SJSA1 (cell line): ENCODE measurements at regions not wholly inside any gene's neighbourhood (a gene's known extent, or its start where the extent isn't known, plus 50 kb on each side); places are given as distances from the start of the nearest gene placed in this dataset.
"Not testable (repeated sequence)": the region's sequence is repeated elsewhere in the genome, so short reads cannot be mapped to it uniquely, and the experiment has no call there.

ENCODE experiments used
- DNase-seq, 2 experiments: peaks; one replicate each; pipeline ENCODE4 v3.0.0-alpha.2; 2015 to 2020; ENCODE audit warnings: low spot score in 2 of 2, low read depth in 1 of 2
- H3K27ac ChIP-seq: fragments of 250-450 bp; sonication (Bioruptor Pico); 2 replicates; pipeline ENCODE4 v1.5.1; 2020; ENCODE audit warnings: mild to moderate bottlenecking, moderate library complexity
- H3K27me3 ChIP-seq: fragments of 250-450 bp; sonication (Bioruptor Pico); replicated peaks from 2 replicates; pipeline ENCODE4 v1.5.1; 2020; ENCODE audit warnings: mild to moderate bottlenecking, moderate library complexity
- H3K36me3 ChIP-seq: fragments of 250-450 bp; sonication (Bioruptor Pico); 2 replicates; pipeline ENCODE4 v1.5.1; 2020; ENCODE audit warnings: mild to moderate bottlenecking
- H3K4me1 ChIP-seq: fragments of 250-450 bp; sonication (Bioruptor Pico); replicated peaks from 2 replicates; pipeline ENCODE4 v1.6.1; 2021; ENCODE audit warnings: mild to moderate bottlenecking
- H3K4me3 ChIP-seq: fragments of 250-450 bp; sonication (Bioruptor Pico); 2 replicates; pipeline ENCODE4 v1.5.1; 2020; ENCODE audit warnings: mild to moderate bottlenecking
- H3K9me3 ChIP-seq: fragments of 250-450 bp; sonication (Bioruptor Pico); replicated peaks from 2 replicates; pipeline ENCODE4 v1.5.1; 2020; ENCODE audit warnings: mild to moderate bottlenecking

DNA sequence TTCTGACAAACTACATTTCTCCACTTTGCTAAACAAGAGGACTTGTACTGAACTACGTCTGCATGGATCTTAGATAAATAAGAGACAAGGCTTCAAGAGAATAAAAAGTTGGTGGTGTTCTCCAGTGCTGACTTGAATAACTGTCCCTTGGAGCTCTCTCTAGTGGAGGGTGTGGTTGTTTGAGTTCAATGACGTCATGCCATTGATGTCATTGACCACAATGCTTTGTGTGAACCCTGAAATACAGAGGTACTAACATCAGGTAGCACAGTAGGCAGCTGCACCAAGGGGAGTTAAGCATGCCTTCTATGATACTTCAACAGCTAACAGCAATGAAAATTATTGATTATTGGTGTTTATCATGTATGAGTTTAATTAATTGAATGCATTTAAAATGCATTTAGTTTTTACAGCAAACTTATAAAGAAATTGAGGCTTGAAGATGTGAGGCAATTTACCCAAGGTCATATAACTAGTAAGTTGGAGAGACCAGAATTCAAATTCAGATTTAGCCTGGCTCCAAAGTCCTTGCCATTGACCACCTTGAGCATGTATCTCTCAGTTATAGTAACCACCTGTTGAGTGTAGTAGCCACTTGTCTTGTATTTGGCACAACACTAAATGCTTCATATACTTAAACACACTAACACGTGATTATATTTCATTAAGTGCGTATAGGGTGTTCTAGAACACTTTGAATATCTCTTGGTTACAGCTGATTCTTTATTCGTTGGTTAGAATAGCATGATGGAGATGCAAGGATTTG, 126.0 kb upstream of the ANKRD28 start:
- Histone ChIP-seq H3K27ac (no peak overlapping the region), H3K9me3 (no peaks in the 10 kb centered on the region), H3K36me3 (no peaks in the 10 kb centered on the region), H3K4me3 (no peak overlapping the region), H3K27me3 (no peaks in the 10 kb centered on the region), H3K4me1 (no peaks in the 10 kb centered on the region)
- DNase-seq: no peak

DNA sequence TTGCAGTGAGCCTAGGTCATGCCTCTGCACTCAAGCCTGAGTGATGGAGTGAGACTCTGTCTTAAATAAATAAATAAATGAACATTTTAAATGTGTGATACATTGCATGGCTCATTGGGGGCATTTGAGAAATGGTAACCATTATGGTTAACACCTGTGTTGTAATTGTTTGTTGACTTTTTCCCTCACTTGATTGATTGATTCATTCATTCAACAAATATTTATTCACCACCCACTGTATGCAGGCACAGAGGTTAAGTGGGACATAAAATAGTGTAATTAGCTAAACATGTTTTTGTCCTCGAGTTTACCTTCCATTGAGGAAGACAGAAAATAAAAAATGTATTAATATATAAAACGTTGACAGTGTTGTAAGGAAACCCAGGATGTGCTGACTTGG, 127.1 kb upstream of the ANKRD28 start:
- Histone ChIP-seq H3K27ac (no peak overlapping the region), H3K4me1 (no peaks in the 10 kb centered on the region), H3K36me3 (no peaks in the 10 kb centered on the region), H3K27me3 (no peaks in the 10 kb centered on the region), H3K9me3 (no peaks in the 10 kb centered on the region), H3K4me3 (no peak overlapping the region)
- DNase-seq: no peak

DNA sequence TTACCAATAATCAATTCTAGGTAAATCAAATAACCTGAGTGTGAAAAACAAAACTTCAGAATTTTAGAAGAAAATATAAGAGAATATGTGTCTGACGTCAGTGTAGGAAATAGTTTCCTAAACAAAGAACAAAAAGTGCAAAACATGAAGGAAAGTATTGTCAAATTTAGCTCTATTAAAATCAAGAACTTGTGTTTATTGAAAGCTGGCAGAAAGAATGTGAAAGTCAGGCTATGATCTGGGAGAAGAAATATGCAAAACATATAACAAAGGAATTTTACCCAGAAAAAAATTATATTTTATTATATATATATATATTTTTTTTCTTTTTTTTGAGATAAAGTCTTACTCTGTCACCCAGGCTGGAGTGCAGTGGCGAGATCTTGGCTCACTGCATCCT, 129.1 kb upstream of the ANKRD28 start:
- H3K9me3 ChIP-seq: no peaks in the 10 kb centered on the region
- H3K27me3 ChIP-seq: no peaks in the 10 kb centered on the region
- DNase-seq: no peak
- no peaks in the 10 kb centered on the region for H3K36me3 ChIP-seq
- no peaks in the 10 kb centered on the region for H3K4me1 ChIP-seq
- no peak overlapping the region for H3K4me3 ChIP-seq
- H3K27ac ChIP-seq: no peak overlapping the region

DNA sequence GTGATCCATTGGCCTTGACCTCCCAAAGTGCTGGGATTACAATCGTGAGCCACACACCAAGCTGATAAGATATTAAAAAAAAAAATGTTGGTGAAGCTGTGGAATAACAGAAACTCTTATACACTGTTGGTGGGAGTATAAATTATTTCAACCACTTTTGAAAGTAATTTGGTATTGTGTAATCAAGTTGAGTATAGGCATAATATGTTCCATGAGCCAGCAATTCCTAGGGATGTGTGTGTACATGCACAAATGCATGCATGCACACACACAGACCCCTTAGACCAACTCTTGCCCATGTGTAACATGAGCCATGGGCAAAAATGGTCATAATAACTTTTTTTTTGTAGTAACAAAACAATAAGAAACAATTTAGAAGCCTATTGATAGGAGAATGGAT, 130.2 kb upstream of the ANKRD28 start:
- Histone ChIP-seq H3K4me1 (no peaks in the 10 kb centered on the region), H3K4me3 (no peak overlapping the region), H3K27me3 (no peaks in the 10 kb centered on the region), H3K36me3 (no peaks in the 10 kb centered on the region), H3K9me3 (no peaks in the 10 kb centered on the region), H3K27ac (no peak overlapping the region)
- DNase-seq: no peak

DNA sequence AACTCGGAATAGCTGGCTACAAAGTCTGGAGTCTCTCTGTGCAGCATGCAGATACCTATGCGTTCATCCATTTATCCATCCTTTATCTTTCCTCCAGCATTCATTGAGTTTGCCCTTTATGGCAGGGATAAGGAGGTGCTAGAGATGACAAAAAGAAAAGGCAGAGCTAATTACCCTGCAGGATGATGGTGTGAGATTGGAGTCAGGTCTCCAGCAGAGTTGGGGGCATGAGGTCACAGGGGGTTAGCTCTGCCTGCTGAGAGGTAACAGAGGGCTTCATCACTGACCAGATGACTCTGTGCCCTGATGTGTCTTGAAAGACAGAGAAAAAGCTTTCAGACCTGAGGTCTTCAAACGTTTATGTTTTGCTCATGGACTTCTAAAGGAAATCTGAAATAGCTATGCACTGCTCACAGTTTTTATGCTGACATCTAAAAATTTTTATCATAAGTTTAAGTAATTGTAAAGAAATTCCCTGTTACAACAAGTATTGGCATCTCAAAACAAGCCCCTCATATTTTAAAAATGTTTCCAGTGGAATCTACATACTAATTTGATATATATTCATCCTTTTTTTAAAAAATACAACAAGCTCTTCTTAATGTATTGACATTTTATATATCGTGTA, 132.3 kb upstream of the ANKRD28 start:
- no peak overlapping the region for H3K4me3 ChIP-seq
- H3K4me1 ChIP-seq: no peaks in the 10 kb centered on the region
- no peaks in the 10 kb centered on the region for H3K27me3 ChIP-seq
- H3K27ac ChIP-seq: no peak overlapping the region
- DNase-seq: no peak
- no peaks in the 10 kb centered on the region for H3K9me3 ChIP-seq
- H3K36me3 ChIP-seq: no peaks in the 10 kb centered on the region

DNA sequence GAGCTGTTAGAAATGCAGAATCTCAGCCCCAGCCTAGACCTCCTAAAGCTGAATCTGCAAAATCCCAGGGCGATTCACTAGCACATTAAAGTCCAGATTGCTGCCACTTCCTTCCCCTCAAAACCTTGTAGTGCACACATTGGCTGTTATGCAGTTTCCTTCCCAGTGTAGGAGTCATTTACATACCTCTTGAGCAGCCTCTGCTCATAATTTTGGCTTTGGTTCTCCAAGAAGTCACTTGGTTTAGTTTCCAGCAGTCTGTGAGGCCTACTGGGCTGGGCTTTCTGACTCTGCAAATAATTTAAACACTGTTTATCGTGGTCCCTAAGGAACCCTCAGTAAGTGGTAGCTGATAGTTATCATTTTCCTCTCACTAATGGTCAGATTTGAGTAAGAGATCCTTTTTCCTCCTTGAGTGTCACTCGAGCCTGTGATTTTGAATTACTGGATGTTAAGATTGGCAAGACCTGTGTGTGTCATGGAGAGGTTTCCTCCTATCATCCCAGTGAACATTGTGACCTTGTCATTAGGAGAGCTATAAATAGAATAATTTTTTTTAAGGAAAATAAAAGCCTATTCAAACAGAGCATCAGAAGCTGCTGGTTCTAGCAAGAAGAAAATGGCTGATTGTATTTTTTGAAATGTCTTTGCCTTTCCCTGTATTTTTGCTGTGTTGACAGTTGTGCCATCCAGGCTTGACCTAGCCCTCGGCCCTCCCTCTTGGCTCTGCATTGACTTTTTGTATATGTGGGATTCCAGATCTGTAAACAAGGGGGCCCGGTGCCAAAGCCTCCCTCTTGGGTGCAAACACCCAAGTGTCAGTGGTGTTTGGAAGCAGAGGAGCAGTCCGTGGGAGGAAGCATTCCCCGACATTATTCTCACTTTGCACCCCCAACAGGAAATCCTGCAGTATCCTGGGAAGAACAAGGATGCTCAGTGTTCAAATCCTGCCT, 134.8 kb upstream of the ANKRD28 start:
- no peak overlapping the region for H3K4me3 ChIP-seq
- no peaks in the 10 kb centered on the region for H3K27me3 ChIP-seq
- no peaks in the 10 kb centered on the region for H3K4me1 ChIP-seq
- no peaks in the 10 kb centered on the region for H3K36me3 ChIP-seq
- H3K27ac ChIP-seq: no peak overlapping the region
- no peak for DNase-seq
- no peaks in the 10 kb centered on the region for H3K9me3 ChIP-seq

DNA sequence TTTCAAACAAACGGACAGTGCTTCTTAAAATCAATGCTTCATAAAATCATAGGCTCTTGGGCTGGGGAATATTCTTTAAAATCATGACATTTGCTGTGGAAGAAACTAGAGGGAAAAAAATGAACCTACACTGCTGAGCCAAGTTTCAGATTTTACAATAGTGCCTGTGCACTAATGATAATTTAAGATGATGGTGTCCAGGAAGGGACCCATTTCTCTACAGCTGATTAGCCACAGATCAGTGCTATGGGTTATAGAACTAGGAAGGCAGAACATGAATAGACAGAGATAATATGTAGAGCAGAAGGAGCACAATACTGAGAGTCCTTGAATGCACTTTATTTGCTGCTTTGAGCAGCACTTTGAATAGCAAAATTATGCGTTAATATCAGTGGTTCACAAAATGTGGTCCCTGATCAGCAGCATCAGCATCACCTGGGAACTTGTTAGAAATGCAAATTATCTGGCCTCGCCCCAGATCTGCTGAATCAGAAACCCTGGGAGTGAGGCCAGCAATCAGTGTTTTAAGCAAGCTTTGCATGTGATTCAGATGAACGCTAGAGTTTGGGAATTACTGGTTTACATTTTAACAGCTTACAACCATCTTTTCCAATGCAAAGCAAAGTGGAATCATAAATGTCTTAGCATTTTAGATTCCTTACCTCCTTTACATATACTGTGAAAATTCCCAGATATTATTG, 135.8 kb upstream of the ANKRD28 start:
- no peaks in the 10 kb centered on the region for H3K9me3 ChIP-seq
- no peak overlapping the region for H3K27ac ChIP-seq
- no peak for DNase-seq
- H3K4me3 ChIP-seq: no peak overlapping the region
- no peaks in the 10 kb centered on the region for H3K27me3 ChIP-seq
- H3K4me1 ChIP-seq: no peaks in the 10 kb centered on the region; the same call in 1 of the 2 replicates
- no peaks in the 10 kb centered on the region for H3K36me3 ChIP-seq

DNA sequence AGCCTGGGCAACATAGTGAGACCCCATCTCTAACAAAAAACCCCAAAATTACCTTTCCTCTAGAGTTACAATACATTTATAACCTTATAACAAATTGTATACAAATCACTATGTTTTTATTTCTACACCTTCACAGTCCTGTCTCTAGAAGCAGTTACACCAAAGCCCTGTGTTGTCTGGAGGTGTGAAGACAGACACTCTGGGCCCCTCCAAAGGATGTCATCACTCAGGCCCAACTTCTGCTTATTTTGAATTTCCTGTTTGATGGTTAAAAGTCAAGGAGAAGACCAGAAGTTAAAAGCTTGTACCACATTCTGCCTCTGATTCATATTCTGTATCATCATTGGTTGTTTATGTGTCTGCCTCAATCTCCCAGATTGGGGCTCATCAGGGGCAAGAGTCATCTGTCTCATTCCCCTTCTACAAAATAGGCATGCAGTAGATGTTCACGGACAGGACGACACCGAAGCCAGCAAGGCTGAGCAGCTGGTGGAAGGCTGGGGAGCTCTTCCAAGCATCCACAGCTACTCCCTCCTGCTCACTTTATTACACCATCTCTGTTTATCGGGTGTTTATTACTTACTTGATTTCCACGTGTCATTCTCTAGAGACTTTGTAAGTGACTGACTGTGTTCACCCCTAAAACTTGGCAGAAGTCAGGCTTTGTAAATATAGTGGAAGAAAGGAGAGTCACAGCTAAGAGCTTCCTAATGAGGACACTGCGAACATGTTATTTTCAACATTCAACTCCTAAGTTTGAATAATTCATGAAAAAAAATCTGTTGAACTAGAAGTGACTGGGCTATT, 136.8 kb upstream of the ANKRD28 start:
- no peaks in the 10 kb centered on the region for H3K9me3 ChIP-seq
- no peak overlapping the region for H3K27ac ChIP-seq
- no peaks in the 10 kb centered on the region for H3K36me3 ChIP-seq
- H3K4me1 ChIP-seq: no peaks in the 10 kb centered on the region; the same call in 1 of the 2 replicates
- H3K4me3 ChIP-seq: no peak overlapping the region
- H3K27me3 ChIP-seq: no peaks in the 10 kb centered on the region
- DNase-seq: no peak

DNA sequence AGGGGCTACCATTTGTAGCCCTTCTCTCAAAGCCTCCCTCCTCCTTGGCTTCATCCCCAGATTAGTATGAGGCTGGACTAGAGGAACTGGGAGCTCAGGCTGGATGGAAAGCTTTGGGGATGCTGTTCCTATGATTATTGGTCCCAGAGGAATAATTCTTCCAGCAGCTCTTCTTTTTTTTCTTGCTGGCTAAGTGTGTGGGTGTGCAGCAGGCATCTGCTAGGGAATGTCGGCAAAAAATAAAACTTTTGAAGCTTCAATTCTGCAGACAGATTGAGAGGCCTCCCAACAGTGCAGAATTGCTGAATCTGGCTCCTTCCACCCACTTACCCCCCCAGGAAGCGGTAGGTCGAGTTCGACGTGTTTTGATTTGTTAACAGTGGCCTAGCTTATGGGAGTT, 138.5 kb upstream of the ANKRD28 start:
- H3K4me1 ChIP-seq: no peaks in the 10 kb centered on the region; the same call in 1 of the 2 replicates
- H3K9me3 ChIP-seq: no peaks in the 10 kb centered on the region
- H3K27ac ChIP-seq: no peak overlapping the region
- no peaks in the 10 kb centered on the region for H3K27me3 ChIP-seq
- H3K4me3 ChIP-seq: no peak overlapping the region
- no peak for DNase-seq
- H3K36me3 ChIP-seq: no peaks in the 10 kb centered on the region

DNA sequence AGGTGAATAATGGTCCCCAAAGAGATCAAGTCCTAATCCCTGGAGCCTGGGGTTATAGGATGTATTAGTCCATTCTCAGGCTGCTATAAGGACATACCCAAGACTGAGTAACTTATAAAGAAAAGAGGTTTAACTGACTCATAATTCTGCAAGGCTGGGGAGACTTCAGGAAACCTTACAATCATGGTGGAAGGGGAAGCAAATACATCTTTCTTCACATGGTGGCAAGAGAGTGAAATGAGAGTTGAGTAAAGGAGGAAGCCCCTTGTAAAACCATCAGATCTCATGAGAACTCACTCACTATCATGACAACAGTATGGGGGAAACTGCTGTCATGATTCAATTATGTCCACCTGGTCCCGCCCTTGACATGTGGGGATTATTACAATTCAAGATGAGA, 142.9 kb upstream of the ANKRD28 start:
- no peaks in the 10 kb centered on the region; the same call in 1 of the 2 replicates for H3K4me1 ChIP-seq
- no peaks in the 10 kb centered on the region for H3K36me3 ChIP-seq
- no peak for DNase-seq

DNA sequence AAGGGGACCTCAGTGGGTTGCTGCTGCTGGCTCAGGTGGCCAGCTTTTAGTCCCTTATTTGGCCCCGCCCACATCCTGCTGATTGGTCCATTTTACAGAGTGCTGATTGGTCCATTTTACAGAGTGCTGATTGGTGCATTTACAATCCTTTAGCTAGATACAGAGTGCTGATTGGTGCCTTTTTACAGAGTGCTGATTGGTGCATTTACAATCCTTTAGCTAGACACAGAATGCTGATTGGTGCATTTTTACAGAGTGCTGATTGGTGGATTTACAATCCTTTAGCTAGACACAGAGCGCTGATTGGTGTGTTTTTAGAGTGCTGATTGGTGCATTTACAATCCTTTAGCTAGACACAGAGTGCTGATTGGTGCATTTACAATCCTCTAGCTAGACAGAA, 143.7 kb upstream of the ANKRD28 start:
- H3K4me1 ChIP-seq, H3K27me3 ChIP-seq: not testable (repeated sequence)

More for the DNA sequence above, 142.9 kb upstream of the ANKRD28 start:
- no peak overlapping the region for H3K27ac ChIP-seq
- H3K27me3 ChIP-seq: no peaks in the 10 kb centered on the region
- no peak overlapping the region for H3K4me3 ChIP-seq
- H3K9me3 ChIP-seq: no peaks in the 10 kb centered on the region

DNA sequence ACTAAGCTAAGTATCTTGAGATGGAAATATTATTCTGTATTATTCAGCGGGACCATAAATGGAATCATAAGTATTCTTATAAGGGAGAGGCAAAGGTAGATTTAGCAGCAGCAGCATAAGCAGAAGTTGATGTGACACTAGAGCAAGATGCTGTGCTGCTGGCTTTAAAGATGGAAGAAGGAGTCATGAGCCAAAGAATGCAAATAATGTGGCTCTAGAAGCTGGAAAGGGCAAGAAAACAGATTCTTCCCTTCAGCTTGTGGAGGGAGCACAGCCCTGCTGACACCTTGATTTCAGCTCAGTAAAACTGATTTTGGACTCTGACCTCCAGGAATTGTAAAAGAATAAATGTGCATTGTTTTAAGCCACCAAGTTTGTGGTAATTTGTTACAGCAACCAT, 144.2 kb upstream of the ANKRD28 start:
- no peak overlapping the region for H3K27ac ChIP-seq
- no peaks in the 10 kb centered on the region; the same call in 1 of the 2 replicates for H3K4me1 ChIP-seq
- no peaks in the 10 kb centered on the region for H3K27me3 ChIP-seq
- no peak for DNase-seq
- H3K9me3 ChIP-seq: no peaks in the 10 kb centered on the region
- no peaks in the 10 kb centered on the region for H3K36me3 ChIP-seq
- H3K4me3 ChIP-seq: no peak overlapping the region

More for the DNA sequence above, 143.7 kb upstream of the ANKRD28 start:
- not testable (repeated sequence) for H3K36me3 ChIP-seq, DNase-seq, H3K4me3 ChIP-seq, H3K9me3 ChIP-seq, H3K27ac ChIP-seq

DNA sequence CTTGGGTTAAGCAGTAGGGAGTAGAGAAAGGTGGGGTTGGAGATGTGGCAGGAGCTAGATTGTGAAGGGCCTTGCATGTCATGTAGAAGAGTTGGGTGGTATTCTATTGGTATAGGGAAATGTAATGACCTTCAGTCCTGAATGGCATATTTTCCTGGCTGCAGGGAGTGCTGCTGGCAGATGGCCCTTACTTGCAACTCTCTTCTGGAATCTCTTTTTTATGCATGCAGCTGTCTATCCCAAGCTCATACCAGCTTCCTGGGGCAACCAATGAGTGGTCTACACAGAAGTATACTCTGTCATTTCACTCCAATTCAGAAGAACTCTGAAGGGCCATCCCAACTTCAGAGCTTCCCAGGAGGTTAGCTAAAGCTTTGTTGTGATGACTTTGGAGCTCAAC, 144.7 kb upstream of the ANKRD28 start:
- no peak overlapping the region for H3K4me3 ChIP-seq
- no peak for DNase-seq
- H3K9me3 ChIP-seq: no peaks in the 10 kb centered on the region
- no peaks in the 10 kb centered on the region for H3K27me3 ChIP-seq
- H3K4me1 ChIP-seq: no peaks in the 10 kb centered on the region; the same call in 1 of the 2 replicates
- no peaks in the 10 kb centered on the region for H3K36me3 ChIP-seq
- H3K27ac ChIP-seq: no peak overlapping the region
